K562 (cell line): ENCODE measurements at regions not wholly inside any gene's neighbourhood (a gene's known extent, or its start where the extent isn't known, plus 50 kb on each side); places are given as distances from the start of the nearest gene placed in this dataset.

Experiments used
- ATAC-seq: fragments of 200-7000 bp; cut with Tn5 transposase; 3 replicates; pipeline ENCODE4 v1.9.1; 2020; ENCODE audit warnings: moderate library complexity
- BruUV-seq: library from RNA; stranded (reverse); fragments of 400-500 nt; replicated peaks from 2 replicates; lab custom pipeline; 2021; lab: Mats Ljungman, UMichigan
- CTCF ChIA-PET: fragments of 300-600 bp; formaldehyde crosslinking; extraction: SDS; loops from one replicate; lab custom pipeline; 2021; ENCODE audit warnings: low intra/inter-chr PET ratio; lab: Yijun Ruan, JAX
- POLR2A ChIA-PET: fragments of 300-600, 350-650 bp; sonication (Branson Sonifier 250); formaldehyde crosslinking; extraction: SDS; loops from one replicate; lab custom pipeline; 2021; ENCODE audit warnings: antibody characterized with exemption, inconsistent platforms; lab: Yijun Ruan, JAX
- DNase-seq, 4 experiments: peaks; one replicate each; pipeline versions ENCODE4 v3.0.0 to v3.0.0-alpha.2; 2011 to 2018; ENCODE audit warnings: low spot score in 3 of 4, mixed read lengths in 3 of 4; ENCODE audit errors: extremely low read depth in 1 of 4
- FAIRE-seq: peaks from 2 replicates; lab custom pipeline; 2011; peaks lifted over from hg19 to GRCh38; lab: Jason Lieb, UNC
- H2AFZ ChIP-seq: 2 replicates; pipeline ENCODE4 v1.6.0; 2011; ENCODE audit warnings: low read depth, low read length, control low read depth, inconsistent platforms
- H3K27ac ChIP-seq: fragments of 200-600 bp; 3 replicates; pipeline ENCODE4 v1.8.0; 2011; ENCODE audit warnings: low read depth, mild to moderate bottlenecking, control low read depth, inconsistent platforms, low read length, moderate library complexity, mixed read lengths; ENCODE audit errors: extremely low read depth
- H3K27me3 ChIP-seq, 2 experiments: fragments of 300-600 bp in 1 of 2; 2 replicates in 1 of 2; 3 replicates in 1 of 2; pipeline versions ENCODE4 v1.6.0 to v1.8.0; 2011; ENCODE audit warnings: inconsistent platforms in 2 of 2, low read length in 2 of 2, mild to moderate bottlenecking in 1 of 2, mixed read lengths in 1 of 2, moderate library complexity in 1 of 2; ENCODE audit not compliant: control insufficient read depth in 2 of 2, insufficient read depth in 2 of 2
- H3K36me3 ChIP-seq: fragments of 300-600 bp; 3 replicates; pipeline ENCODE4 v1.8.0; 2011; ENCODE audit warnings: mild to moderate bottlenecking, low read length, inconsistent platforms; ENCODE audit not compliant: control insufficient read depth, insufficient read depth
- H3K4me1 ChIP-seq, 2 experiments: fragments of 200-600 bp in 1 of 2; replicated peaks in 1 of 2; 2 replicates in 1 of 2; 3 replicates in 1 of 2; pipeline versions ENCODE4 v1.5.1 to v1.8.0; 2011; ENCODE audit warnings: inconsistent platforms in 2 of 2, low read length in 2 of 2, mild to moderate bottlenecking in 1 of 2, mixed read lengths in 1 of 2, moderate library complexity in 1 of 2; ENCODE audit not compliant: control insufficient read depth in 2 of 2, insufficient read depth in 2 of 2
- H3K4me2 ChIP-seq: 2 replicates; pipeline ENCODE4 v1.6.1; 2011; ENCODE audit warnings: low read length, control low read depth, inconsistent platforms, mixed read lengths; ENCODE audit not compliant: insufficient read depth
- H3K4me3 ChIP-seq: fragments of 200-600 bp; sonication (generic), shearing (Covaris generic); 2 replicates; pipeline ENCODE4 v1.5.1; 2016; ENCODE audit warnings: control low read depth, inconsistent platforms
- H3K79me2 ChIP-seq: fragments of 200-600 bp; 3 replicates; pipeline ENCODE4 v1.8.0; 2011; ENCODE audit warnings: low read length, inconsistent platforms; ENCODE audit not compliant: control insufficient read depth, insufficient read depth
- H3K9ac ChIP-seq, 2 experiments: 2 replicates each; pipeline versions ENCODE4 v1.6.0 to v1.6.1; 2011; ENCODE audit warnings: low read depth in 2 of 2, low read length in 2 of 2, control low read depth in 1 of 2, inconsistent platforms in 1 of 2, mild to moderate bottlenecking in 1 of 2, mixed read lengths in 1 of 2; ENCODE audit not compliant: insufficient read depth in 1 of 2
- H3K9me1 ChIP-seq: one replicate; pipeline ENCODE4 v1.6.0; 2011; ENCODE audit warnings: inconsistent platforms, mild to moderate bottlenecking, low read length, moderate library complexity; ENCODE audit not compliant: control insufficient read depth, insufficient read depth
- H3K9me3 ChIP-seq: replicated peaks from 2 replicates; pipeline ENCODE4 v1.5.1; 2011; ENCODE audit warnings: low read depth, low read length, inconsistent platforms; ENCODE audit not compliant: control insufficient read depth, insufficient read depth
- H4K20me1 ChIP-seq: replicated peaks from 2 replicates; pipeline ENCODE4 v1.6.1; 2011; ENCODE audit warnings: low read length, inconsistent platforms, mixed read lengths; ENCODE audit not compliant: control insufficient read depth, insufficient read depth
- CBFA2T2 ChIP-seq: fragments of 450-650 bp; conservative IDR thresholded peaks from 2 replicates; pipeline ENCODE4 v1.6.1; 2017; ENCODE audit warnings: mild to moderate bottlenecking
- CBFA2T3 ChIP-seq: fragments of 450-650 bp; IDR thresholded peaks from 2 replicates; pipeline ENCODE4 v1.6.1; 2017
- DNMT1 ChIP-seq: fragments of 450-650 bp; IDR thresholded peaks from 2 replicates; pipeline ENCODE4 v1.6.1; 2016; ENCODE audit warnings: antibody characterized with exemption, mild to moderate bottlenecking
- FOXK2 ChIP-seq, 2 experiments: fragments of 450-650 bp; IDR thresholded peaks in 1 of 2; conservative IDR thresholded peaks in 1 of 2; 2 replicates each; pipeline ENCODE4 v1.6.1; 2016; ENCODE audit warnings: low read depth in 2 of 2, mild to moderate bottlenecking in 1 of 2
- FOXP1 ChIP-seq: sonication (generic); formaldehyde crosslinking; IDR thresholded peaks from 2 replicates; pipeline ENCODE4 v1.8.0; 2022; ENCODE audit warnings: mild to moderate bottlenecking, missing genetic modification reagents
- HDGF ChIP-seq: fragments of 450-650 bp; IDR thresholded peaks from 2 replicates; pipeline ENCODE4 v1.6.1; 2016
- KHSRP ChIP-seq: fragments of 450-650 bp; IDR thresholded peaks from 2 replicates; pipeline ENCODE4 v1.6.1; 2017
- KLF6 ChIP-seq: fragments of 250-450 bp; sonication (Bioruptor Pico); IDR thresholded peaks from 2 replicates; pipeline ENCODE4 v1.4.0; 2020; ENCODE audit warnings: mild to moderate bottlenecking, moderate library complexity, borderline replicate concordance
- MYC ChIP-seq, 2 experiments: fragments of 250-450 bp in 1 of 2; sonication (Bioruptor Pico) in 1 of 2; IDR thresholded peaks; 2 replicates each; pipeline versions ENCODE4 v1.5.1 to v1.6.1; 2012 to 2021; ENCODE audit warnings: low read depth in 2 of 2, borderline replicate concordance in 1 of 2, improper control_type of control experiment in 1 of 2, low read length in 1 of 2, mild to moderate bottlenecking in 1 of 2, moderate library complexity in 1 of 2
- NR2C1 ChIP-seq, 2 experiments: fragments of 450-650 bp; IDR thresholded peaks; 2 replicates each; pipeline ENCODE4 v1.6.1; 2017; ENCODE audit warnings: mild to moderate bottlenecking in 2 of 2, antibody characterized with exemption in 1 of 2, inconsistent platforms in 1 of 2, missing compliant biosample characterization in 1 of 2, missing genetic modification characterization in 1 of 2
- SMC3 ChIP-seq: conservative IDR thresholded peaks from 2 replicates; pipeline ENCODE4 v1.6.1; 2011; ENCODE audit warnings: low read depth, low read length, improper control_type of control experiment; ENCODE audit not compliant: insufficient read depth
- ZNF282 ChIP-seq: sonication (generic); formaldehyde crosslinking; IDR thresholded peaks from 2 replicates; pipeline ENCODE4 v1.8.1; 2023; ENCODE audit warnings: missing genetic modification reagents
- WGBS: fragments of 100-300 bp; shearing (Covaris generic); methylation state at CpG from one replicate; pipeline ENCODE4 v1.1.6; 2016; ENCODE audit warnings: low coverage, mixed read lengths; ENCODE audit not compliant: insufficient coverage; ENCODE audit errors: missing lambda C conversion rate; 5-methylcytosine and 5-hydroxymethylcytosine counted together
- in situ Hi-C: fragments of 300-500 bp; cut with MboI; formaldehyde crosslinking; loops from 4 replicates; pipeline ENCODE4 v1.15.0; 2018; ENCODE audit warnings: inconsistent platforms, mixed read lengths
- intact Hi-C: fragments of 100-400 bp; cut with micrococcal nuclease; formaldehyde crosslinking; loops from 2 replicates; pipeline ENCODE4 v1.14.2; 2022
- TF ChIP-seq, protein P1 (sequence below): fragments of 200-800 bp; sonication (Bioruptor generic); IDR thresholded peaks from 2 replicates; pipeline ENCODE4 v1.6.1; 2017; ENCODE audit warnings: missing genetic modification characterization, missing compliant biosample characterization
- TF ChIP-seq, protein P2 (sequence below): sonication (generic); formaldehyde crosslinking; IDR thresholded peaks from 2 replicates; pipeline ENCODE4 v1.4.0; 2020; ENCODE audit warnings: mild to moderate bottlenecking, missing genetic modification reagents
- TF ChIP-seq, protein P3 (sequence below): fragments of 250-450 bp; sonication (Bioruptor Pico); IDR thresholded peaks from 2 replicates; pipeline ENCODE4 v1.8.0; 2022; ENCODE audit warnings: inconsistent platforms, mild to moderate bottlenecking, moderate library complexity, borderline replicate concordance
- TF ChIP-seq, protein P4 (sequence below): fragments of 450-650 bp; IDR thresholded peaks from 2 replicates; pipeline ENCODE4 v1.6.1; 2016; ENCODE audit warnings: low read depth, mild to moderate bottlenecking, moderate library complexity

DNA sequence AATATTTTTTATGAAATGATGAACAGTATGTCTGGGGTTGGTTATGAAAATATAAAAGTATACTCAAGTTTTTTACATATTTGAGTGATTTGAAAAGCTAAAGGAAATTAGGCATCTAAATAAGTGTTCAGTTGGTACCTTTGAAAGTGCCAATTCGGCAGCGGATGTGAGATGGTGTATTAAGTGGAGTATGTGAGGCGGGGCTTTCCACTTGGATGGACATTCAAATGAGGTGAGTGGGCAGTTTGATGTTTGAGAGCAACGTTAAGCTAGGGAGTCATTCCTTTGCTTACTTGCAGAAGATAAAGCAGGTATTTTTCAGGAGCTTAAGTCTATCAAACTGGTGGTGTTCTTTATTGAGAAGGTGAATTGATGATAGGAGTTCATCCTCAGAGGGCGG is 189.0 kb upstream of the GOLIM4 start:
- POLR2A ChIA-PET, result interaction anchor here (0.6 kb wide), 1 partner anchor 31 kb away, joined by 3 read pairs; no protein-coding TSS in a partner anchor
- H2AFZ ChIP-seq, result no peak overlapping the region
- no peak for TF ChIP-seq CBFA2T3
- no peak for TF ChIP-seq KLF6 (CRISPR knock-in tag)
- TF ChIP-seq NR2C1 (IDR thresholded peaks at IDR 0.05), result no peak
- no peak for TF ChIP-seq NR2C1 (tag; IDR thresholded peaks at IDR 0.05)
- TF ChIP-seq ZNF282 (CRISPR knock-in tag), result no peak
- no peak for TF ChIP-seq CBFA2T2
- no peak for TF ChIP-seq FOXK2 (conservative IDR thresholded peaks at IDR 0.05 in 1 of 2, IDR thresholded peaks at IDR 0.05 in 1 of 2; ENCODE audit: low read depth in 2 of 2)
- TF ChIP-seq, protein P1, sequence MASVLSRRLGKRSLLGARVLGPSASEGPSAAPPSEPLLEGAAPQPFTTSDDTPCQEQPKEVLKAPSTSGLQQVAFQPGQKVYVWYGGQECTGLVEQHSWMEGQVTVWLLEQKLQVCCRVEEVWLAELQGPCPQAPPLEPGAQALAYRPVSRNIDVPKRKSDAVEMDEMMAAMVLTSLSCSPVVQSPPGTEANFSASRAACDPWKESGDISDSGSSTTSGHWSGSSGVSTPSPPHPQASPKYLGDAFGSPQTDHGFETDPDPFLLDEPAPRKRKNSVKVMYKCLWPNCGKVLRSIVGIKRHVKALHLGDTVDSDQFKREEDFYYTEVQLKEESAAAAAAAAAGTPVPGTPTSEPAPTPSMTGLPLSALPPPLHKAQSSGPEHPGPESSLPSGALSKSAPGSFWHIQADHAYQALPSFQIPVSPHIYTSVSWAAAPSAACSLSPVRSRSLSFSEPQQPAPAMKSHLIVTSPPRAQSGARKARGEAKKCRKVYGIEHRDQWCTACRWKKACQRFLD, result no peak
- no peak for TF ChIP-seq MYC (IDR thresholded peaks at IDR 0.05; ENCODE audit: low read depth, low read length)
- no peak for TF ChIP-seq MYC (CRISPR knock-in tag; IDR thresholded peaks at IDR 0.05; ENCODE audit: borderline replicate concordance, low read depth)
- TF ChIP-seq SMC3, result no peak
- TF ChIP-seq DNMT1, result no peak
- TF ChIP-seq, protein P2, sequence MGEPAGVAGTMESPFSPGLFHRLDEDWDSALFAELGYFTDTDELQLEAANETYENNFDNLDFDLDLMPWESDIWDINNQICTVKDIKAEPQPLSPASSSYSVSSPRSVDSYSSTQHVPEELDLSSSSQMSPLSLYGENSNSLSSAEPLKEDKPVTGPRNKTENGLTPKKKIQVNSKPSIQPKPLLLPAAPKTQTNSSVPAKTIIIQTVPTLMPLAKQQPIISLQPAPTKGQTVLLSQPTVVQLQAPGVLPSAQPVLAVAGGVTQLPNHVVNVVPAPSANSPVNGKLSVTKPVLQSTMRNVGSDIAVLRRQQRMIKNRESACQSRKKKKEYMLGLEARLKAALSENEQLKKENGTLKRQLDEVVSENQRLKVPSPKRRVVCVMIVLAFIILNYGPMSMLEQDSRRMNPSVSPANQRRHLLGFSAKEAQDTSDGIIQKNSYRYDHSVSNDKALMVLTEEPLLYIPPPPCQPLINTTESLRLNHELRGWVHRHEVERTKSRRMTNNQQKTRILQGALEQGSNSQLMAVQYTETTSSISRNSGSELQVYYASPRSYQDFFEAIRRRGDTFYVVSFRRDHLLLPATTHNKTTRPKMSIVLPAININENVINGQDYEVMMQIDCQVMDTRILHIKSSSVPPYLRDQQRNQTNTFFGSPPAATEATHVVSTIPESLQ (CRISPR knock-in tag), result no peak
- TF ChIP-seq, protein P3, sequence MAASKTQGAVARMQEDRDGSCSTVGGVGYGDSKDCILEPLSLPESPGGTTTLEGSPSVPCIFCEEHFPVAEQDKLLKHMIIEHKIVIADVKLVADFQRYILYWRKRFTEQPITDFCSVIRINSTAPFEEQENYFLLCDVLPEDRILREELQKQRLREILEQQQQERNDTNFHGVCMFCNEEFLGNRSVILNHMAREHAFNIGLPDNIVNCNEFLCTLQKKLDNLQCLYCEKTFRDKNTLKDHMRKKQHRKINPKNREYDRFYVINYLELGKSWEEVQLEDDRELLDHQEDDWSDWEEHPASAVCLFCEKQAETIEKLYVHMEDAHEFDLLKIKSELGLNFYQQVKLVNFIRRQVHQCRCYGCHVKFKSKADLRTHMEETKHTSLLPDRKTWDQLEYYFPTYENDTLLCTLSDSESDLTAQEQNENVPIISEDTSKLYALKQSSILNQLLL, result no peak
- TF ChIP-seq HDGF, result no peak
- TF ChIP-seq, protein P4, sequence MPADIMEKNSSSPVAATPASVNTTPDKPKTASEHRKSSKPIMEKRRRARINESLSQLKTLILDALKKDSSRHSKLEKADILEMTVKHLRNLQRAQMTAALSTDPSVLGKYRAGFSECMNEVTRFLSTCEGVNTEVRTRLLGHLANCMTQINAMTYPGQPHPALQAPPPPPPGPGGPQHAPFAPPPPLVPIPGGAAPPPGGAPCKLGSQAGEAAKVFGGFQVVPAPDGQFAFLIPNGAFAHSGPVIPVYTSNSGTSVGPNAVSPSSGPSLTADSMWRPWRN, result no peak
- no peak for TF ChIP-seq KHSRP
- TF ChIP-seq FOXP1, result no peak

More for the DNA sequence above, 189.0 kb upstream of the GOLIM4 start:
- H3K4me1 ChIP-seq, result no peaks in the 10 kb centered on the region
- no peak for ATAC-seq
- H3K27me3 ChIP-seq, result no peaks in the 10 kb centered on the region
- WGBS, result 2% methylated on average over 5 of the region's 5 CpGs
- no peak overlapping the region for H3K4me2 ChIP-seq
- no peaks in the 10 kb centered on the region for H3K36me3 ChIP-seq
- no peak overlapping the region for H3K4me3 ChIP-seq
- CTCF ChIA-PET, result no interaction called here
- H4K20me1 ChIP-seq, result no peaks in the 10 kb centered on the region
- H3K27ac ChIP-seq, result no peak overlapping the region
- H3K9ac ChIP-seq, result no peak overlapping the region
- FAIRE-seq, result no peak
- no TSS peak for BruUV-seq
- H3K9me3 ChIP-seq, result no peaks in the 10 kb centered on the region
- H3K9me1 ChIP-seq, result no peaks in the 10 kb centered on the region
- intact Hi-C loops, result no loop called here
- DNase-seq, result no peak
- no peaks in the 10 kb centered on the region for H3K79me2 ChIP-seq
- in situ Hi-C loops, result no loop called here
